ENCODE measurements at regions not wholly inside any gene's neighbourhood (a gene's known extent, or its start where the extent isn't known, plus 50 kb on each side); places are given as distances from the start of the nearest gene placed in this dataset.
"Not testable (repeated sequence)": the region's sequence is repeated elsewhere in the genome, so short reads cannot be mapped to it uniquely, and the experiment has no call there.

- intact Hi-C loops (cut with micrococcal nuclease), result no loop called here
- CTCF ChIA-PET, result interaction anchor here (0.7 kb wide), 1 partner anchor 22 kb away, joined by 7 read pairs; no protein-coding TSS in a partner anchor
- no peak for DNase-seq
- Mint-ChIP-seq H3K27ac (no peak overlapping the region), H3K9me3 (peaks cover 3% of the 10 kb centered on the region), H3K27me3 (ENCODE audit: low read depth) (no peaks in the 10 kb centered on the region), H3K36me3 (ENCODE audit: low read depth) (no peaks in the 10 kb centered on the region), H3K4me3 (no peak overlapping the region), H3K4me1 (ENCODE audit: low read depth) (no peaks in the 10 kb centered on the region)
Observed at GRCh38 chr6:113211170-113211569, 646.0 kb upstream of the MARCKS start.

- Mint-ChIP-seq H3K36me3 (ENCODE audit: low read depth) (no peaks in the 10 kb centered on the region), H3K9me3 (peaks cover 5% of the 10 kb centered on the region), H3K27me3 (ENCODE audit: low read depth) (no peaks in the 10 kb centered on the region), H3K4me1 (ENCODE audit: low read depth) (no peaks in the 10 kb centered on the region), H3K27ac (no peak overlapping the region), H3K4me3 (no peak overlapping the region)
- no peak for DNase-seq
- CTCF ChIA-PET, result no interaction called here
- intact Hi-C loops (cut with micrococcal nuclease), result no loop called here
Observed at GRCh38 chr6:113219783-113220182, 637.4 kb upstream of the MARCKS start.

- peaks cover 2% of the 10 kb centered on the region for H3K9me3 Mint-ChIP-seq
- DNase-seq, result no peak
- no peak overlapping the region for H3K27ac Mint-ChIP-seq
- H3K36me3 Mint-ChIP-seq (ENCODE audit: low read depth), result no peaks in the 10 kb centered on the region
- no peaks in the 10 kb centered on the region for H3K27me3 Mint-ChIP-seq (ENCODE audit: low read depth)
- intact Hi-C loops (cut with micrococcal nuclease), result no loop called here
- CTCF ChIA-PET, result no interaction called here
- no peaks in the 10 kb centered on the region for H3K4me1 Mint-ChIP-seq (ENCODE audit: low read depth)
- H3K4me3 Mint-ChIP-seq, result no peak overlapping the region
Observed at GRCh38 chr6:113220832-113221231, 636.3 kb upstream of the MARCKS start.

DNA sequence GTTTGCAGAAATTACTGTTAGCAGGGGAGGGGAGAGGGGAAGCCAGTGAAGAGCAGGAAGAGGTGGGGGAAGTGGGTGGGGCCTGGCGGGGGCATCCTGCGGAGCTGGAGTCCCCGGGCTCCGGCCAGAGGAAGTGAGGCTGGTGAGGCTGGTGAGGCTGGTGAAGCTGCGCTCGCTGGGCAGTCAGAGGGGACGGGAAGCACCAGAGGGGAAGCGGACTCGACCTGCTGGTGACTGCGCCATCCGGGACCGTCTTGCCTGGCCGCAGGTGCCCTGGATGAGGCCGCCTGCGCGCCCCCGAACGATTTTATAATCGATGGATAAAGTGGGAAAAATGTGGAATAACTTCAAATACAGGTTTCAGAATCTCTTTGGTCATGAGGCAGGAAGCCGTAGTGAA is 635.3 kb upstream of the MARCKS start:
- no peaks in the 10 kb centered on the region for H3K4me1 Mint-ChIP-seq (ENCODE audit: low read depth)
- no peak overlapping the region for H3K27ac Mint-ChIP-seq
- intact Hi-C loops (cut with micrococcal nuclease), result no loop called here

DNA sequence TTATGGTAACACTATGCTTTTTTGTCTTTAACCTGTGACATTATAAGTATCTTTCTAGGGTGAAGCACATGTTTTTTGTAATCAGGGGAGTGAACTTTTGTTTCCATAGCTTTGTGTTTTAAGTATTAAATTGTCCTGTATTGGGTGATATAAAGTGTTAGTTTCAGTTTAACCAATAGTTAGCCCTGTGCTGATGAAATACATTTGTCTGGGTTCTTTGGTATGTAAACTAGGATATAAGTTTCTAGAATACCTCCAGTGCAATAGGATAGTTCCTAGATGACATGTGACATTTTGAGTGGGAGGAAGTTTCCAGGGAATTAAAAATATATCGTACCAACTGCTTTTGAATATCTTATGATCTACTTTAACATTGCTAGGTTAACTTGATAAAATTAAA is 611.0 kb upstream of the MARCKS start:
- intact Hi-C loops (cut with micrococcal nuclease), result no loop called here
- Mint-ChIP-seq H3K36me3 (ENCODE audit: low read depth) (no peaks in the 10 kb centered on the region), H3K27ac (no peak overlapping the region), H3K27me3 (ENCODE audit: low read depth) (peaks cover 4% of the 10 kb centered on the region), H3K9me3 (peaks cover 3% of the 10 kb centered on the region), H3K4me1 (ENCODE audit: low read depth) (no peaks in the 10 kb centered on the region), H3K4me3 (no peak overlapping the region)
- no peak for DNase-seq
- CTCF ChIA-PET, result no interaction called here

More for the DNA sequence above, 635.3 kb upstream of the MARCKS start:
- Mint-ChIP-seq H3K4me3 (no peak overlapping the region), H3K9me3 (peaks cover 2% of the 10 kb centered on the region), H3K27me3 (ENCODE audit: low read depth) (no peaks in the 10 kb centered on the region), H3K36me3 (ENCODE audit: low read depth) (no peaks in the 10 kb centered on the region)
- CTCF ChIA-PET, result no interaction called here
- no peak for DNase-seq

DNA sequence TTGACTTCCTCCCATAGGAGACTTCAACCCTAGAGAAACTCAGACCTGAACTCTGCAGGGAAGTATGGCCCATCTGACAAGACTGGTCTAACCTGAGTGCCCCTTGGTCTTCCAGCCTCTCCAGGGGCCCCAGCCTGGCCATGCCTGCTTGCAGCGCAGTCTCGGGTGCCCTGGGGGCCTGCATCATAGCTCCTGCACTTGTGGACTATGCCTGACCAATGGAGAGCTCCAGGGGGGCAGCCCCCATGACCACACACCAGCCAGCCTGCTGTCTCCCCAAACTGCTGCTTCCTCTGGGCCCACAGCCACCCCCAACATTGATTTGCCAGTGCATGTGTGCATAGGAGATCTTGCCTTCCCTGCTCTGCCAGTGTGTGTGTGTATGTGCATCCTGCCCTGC is 608.6 kb upstream of the MARCKS start:
- Mint-ChIP-seq H3K27me3 (ENCODE audit: low read depth) (peaks cover 4% of the 10 kb centered on the region), H3K9me3 (peaks cover 8% of the 10 kb centered on the region), H3K36me3 (ENCODE audit: low read depth) (no peaks in the 10 kb centered on the region), H3K27ac (no peak overlapping the region), H3K4me1 (ENCODE audit: low read depth) (no peaks in the 10 kb centered on the region), H3K4me3 (no peak overlapping the region)
- CTCF ChIA-PET, result no interaction called here
- DNase-seq, result no peak
- intact Hi-C loops (cut with micrococcal nuclease), result no loop called here

GRCh38 chr6:113254194-113254593 is 603.0 kb upstream of the MARCKS start:
- H3K36me3 Mint-ChIP-seq (ENCODE audit: low read depth); H3K27me3 Mint-ChIP-seq (ENCODE audit: low read depth); CTCF ChIA-PET; DNase-seq; H3K4me1 Mint-ChIP-seq (ENCODE audit: low read depth); H3K27ac Mint-ChIP-seq; H3K9me3 Mint-ChIP-seq; H3K4me3 Mint-ChIP-seq; intact Hi-C loops (cut with micrococcal nuclease): not testable (repeated sequence)

- H3K27me3 Mint-ChIP-seq (ENCODE audit: low read depth), result no peaks in the 10 kb centered on the region
- intact Hi-C loops (cut with micrococcal nuclease), result no loop called here
Observed at GRCh38 chr6:113258771-113259170, 598.4 kb upstream of the MARCKS start.

DNA sequence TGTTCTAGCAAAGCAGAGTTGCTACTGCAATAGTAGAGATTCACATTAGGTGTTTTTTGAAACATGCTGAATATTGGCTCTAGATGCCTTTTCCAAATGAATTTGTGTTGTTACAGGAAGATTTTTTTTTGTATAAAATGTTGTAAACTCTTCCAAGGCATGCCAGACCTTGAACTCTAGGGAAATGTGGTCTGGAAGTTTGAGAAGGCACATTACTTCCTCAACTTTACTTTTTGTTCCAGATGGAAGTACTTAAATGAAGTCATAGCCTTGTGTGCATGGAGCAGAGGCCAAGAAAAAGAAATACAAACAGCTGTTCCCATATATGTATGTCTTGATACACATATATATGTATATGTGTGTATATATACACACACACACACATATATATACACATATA is 585.7 kb upstream of the MARCKS start:
- intact Hi-C loops (cut with micrococcal nuclease), result no loop called here
- Mint-ChIP-seq H3K27me3 (ENCODE audit: low read depth) (no peaks in the 10 kb centered on the region), H3K9me3 (peaks cover 22% of the 10 kb centered on the region), H3K4me3 (no peak overlapping the region), H3K4me1 (ENCODE audit: low read depth) (no peaks in the 10 kb centered on the region), H3K27ac (no peak overlapping the region), H3K36me3 (ENCODE audit: low read depth) (peaks cover 3% of the 10 kb centered on the region)
- CTCF ChIA-PET, result no interaction called here
- DNase-seq, result no peak

More at GRCh38 chr6:113258771-113259170, 598.4 kb upstream of the MARCKS start:
- no peaks in the 10 kb centered on the region for H3K4me1 Mint-ChIP-seq (ENCODE audit: low read depth)
- no peaks in the 10 kb centered on the region for H3K36me3 Mint-ChIP-seq (ENCODE audit: low read depth)
- peaks cover 10% of the 10 kb centered on the region for H3K9me3 Mint-ChIP-seq
- no peak overlapping the region for H3K4me3 Mint-ChIP-seq
- CTCF ChIA-PET, result no interaction called here
- no peak overlapping the region for H3K27ac Mint-ChIP-seq
- DNase-seq, result no peak

DNA sequence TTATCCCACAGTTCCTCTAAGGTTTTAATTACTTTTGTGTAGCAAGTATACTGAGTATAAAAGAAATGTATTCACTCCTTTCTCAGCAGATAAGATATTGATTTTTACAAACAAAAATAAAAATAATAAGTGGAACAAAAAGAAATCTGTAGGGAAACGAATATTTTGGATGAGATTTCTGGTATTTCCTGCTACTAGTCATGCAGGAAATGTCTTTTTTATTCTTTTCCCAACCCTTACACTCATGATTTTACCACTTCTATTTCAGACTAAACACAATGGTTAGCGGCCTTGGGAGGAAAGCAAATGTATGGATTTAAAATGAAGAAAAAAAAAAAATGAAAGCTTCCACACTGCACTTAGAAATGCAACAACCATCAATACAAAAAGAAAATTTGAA is 580.5 kb upstream of the MARCKS start:
- no peaks in the 10 kb centered on the region for H3K4me1 Mint-ChIP-seq (ENCODE audit: low read depth)
- no peaks in the 10 kb centered on the region for H3K27me3 Mint-ChIP-seq (ENCODE audit: low read depth)
- no peaks in the 10 kb centered on the region for H3K9me3 Mint-ChIP-seq
- no peak for DNase-seq
- no peak overlapping the region for H3K4me3 Mint-ChIP-seq
- CTCF ChIA-PET, result interaction anchor here (0.7 kb wide), 1 partner anchor 1705 kb away, joined by 3 read pairs; no protein-coding TSS in a partner anchor
- no peak overlapping the region for H3K27ac Mint-ChIP-seq
- H3K36me3 Mint-ChIP-seq (ENCODE audit: low read depth), result no peaks in the 10 kb centered on the region
- intact Hi-C loops (cut with micrococcal nuclease), result no loop called here

DNA sequence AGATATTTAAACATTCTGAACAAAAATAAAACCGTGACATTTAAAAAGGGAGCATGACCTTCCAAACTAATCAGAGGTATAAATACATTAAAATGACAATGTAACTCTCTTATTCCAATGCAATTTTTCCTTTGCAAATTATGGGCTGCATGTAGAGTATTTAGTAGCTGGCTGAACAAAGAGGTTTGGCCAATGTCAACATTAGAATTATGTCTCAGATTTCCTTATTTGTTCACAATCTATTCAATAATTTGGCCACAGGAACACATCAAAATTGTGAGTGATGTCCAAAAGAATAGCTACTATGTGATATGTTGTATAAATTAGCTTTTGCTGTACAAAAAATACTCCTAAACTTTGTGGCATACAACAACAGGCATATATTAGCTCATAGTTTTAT is 580.0 kb upstream of the MARCKS start:
- H3K36me3 Mint-ChIP-seq (ENCODE audit: low read depth), result no peaks in the 10 kb centered on the region
- intact Hi-C loops (cut with micrococcal nuclease), result no loop called here
- no peak overlapping the region for H3K4me3 Mint-ChIP-seq
- H3K9me3 Mint-ChIP-seq, result no peaks in the 10 kb centered on the region
- CTCF ChIA-PET, result no interaction called here
- DNase-seq, result no peak
- no peaks in the 10 kb centered on the region for H3K27me3 Mint-ChIP-seq (ENCODE audit: low read depth)
- no peak overlapping the region for H3K27ac Mint-ChIP-seq
- no peaks in the 10 kb centered on the region for H3K4me1 Mint-ChIP-seq (ENCODE audit: low read depth)

- intact Hi-C loops (cut with micrococcal nuclease), result no loop called here
- CTCF ChIA-PET, result no interaction called here
- no peaks in the 10 kb centered on the region for H3K4me1 Mint-ChIP-seq (ENCODE audit: low read depth)
Observed at GRCh38 chr6:113281014-113281413, 576.1 kb upstream of the MARCKS start.

GRCh38 chr6:113281431-113281830 is 575.7 kb upstream of the MARCKS start:
- no peaks in the 10 kb centered on the region for H3K36me3 Mint-ChIP-seq (ENCODE audit: low read depth)
- peaks cover 4% of the 10 kb centered on the region for H3K9me3 Mint-ChIP-seq
- no peak overlapping the region for H3K27ac Mint-ChIP-seq
- DNase-seq, result no peak
- H3K4me1 Mint-ChIP-seq (ENCODE audit: low read depth), result no peaks in the 10 kb centered on the region
- intact Hi-C loops (cut with micrococcal nuclease), result no loop called here
- H3K4me3 Mint-ChIP-seq, result no peak overlapping the region
- CTCF ChIA-PET, result no interaction called here
- no peaks in the 10 kb centered on the region for H3K27me3 Mint-ChIP-seq (ENCODE audit: low read depth)

More at GRCh38 chr6:113281014-113281413, 576.1 kb upstream of the MARCKS start:
- Mint-ChIP-seq H3K36me3 (ENCODE audit: low read depth) (no peaks in the 10 kb centered on the region), H3K4me3 (no peak overlapping the region), H3K27me3 (ENCODE audit: low read depth) (no peaks in the 10 kb centered on the region), H3K9me3 (peaks cover 4% of the 10 kb centered on the region), H3K27ac (no peak overlapping the region)
- DNase-seq, result no peak

- Mint-ChIP-seq H3K9me3 (peaks cover 4% of the 10 kb centered on the region), H3K27ac (no peak overlapping the region), H3K4me1 (ENCODE audit: low read depth) (no peaks in the 10 kb centered on the region), H3K36me3 (ENCODE audit: low read depth) (no peaks in the 10 kb centered on the region), H3K4me3 (no peak overlapping the region), H3K27me3 (ENCODE audit: low read depth) (no peaks in the 10 kb centered on the region)
- DNase-seq, result no peak
- CTCF ChIA-PET, result interaction anchor here (1.6 kb wide), 1 partner anchor 20 kb away, joined by 4 read pairs; no protein-coding TSS in a partner anchor
- intact Hi-C loops (cut with micrococcal nuclease), result no loop called here
Observed at GRCh38 chr6:113287396-113287795, 569.7 kb upstream of the MARCKS start.

Measured in activated naive CD4-positive, alpha-beta T cell treated with anti-CD3 and anti-CD28 coated beads for 36 hours (primary cell).